KOPT-K1 (cell line): ENCODE measurements at regions not wholly inside any gene's neighbourhood (a gene's known extent, or its start where the extent isn't known, plus 50 kb on each side); places are given as distances from the start of the nearest gene placed in this dataset.
"Not testable (repeated sequence)": the region's sequence is repeated elsewhere in the genome, so short reads cannot be mapped to it uniquely, and the experiment has no call there.

Experiments used
- H3K27ac ChIP-seq: fragments of 200-600 bp; sonication (generic); 2 replicates; pipeline ENCODE4 v1.5.1; 2016; ENCODE audit warnings: antibody characterized with exemption, mild to moderate bottlenecking, low read depth, low read length; ENCODE audit not compliant: poor library complexity, severe bottlenecking
- H3K36me3 ChIP-seq: fragments of 200-600 bp; sonication (generic); 2 replicates; pipeline ENCODE4 v1.5.1; 2017; ENCODE audit warnings: antibody characterized with exemption, mild to moderate bottlenecking, low read length, moderate library complexity; ENCODE audit not compliant: insufficient read depth
- H3K9me3 ChIP-seq: fragments of 200-600 bp; sonication (generic); 2 replicates; pipeline ENCODE4 v1.5.1; 2017; ENCODE audit warnings: antibody characterized with exemption, low read length, mild to moderate bottlenecking; ENCODE audit not compliant: insufficient read depth, poor library complexity, severe bottlenecking

DNA sequence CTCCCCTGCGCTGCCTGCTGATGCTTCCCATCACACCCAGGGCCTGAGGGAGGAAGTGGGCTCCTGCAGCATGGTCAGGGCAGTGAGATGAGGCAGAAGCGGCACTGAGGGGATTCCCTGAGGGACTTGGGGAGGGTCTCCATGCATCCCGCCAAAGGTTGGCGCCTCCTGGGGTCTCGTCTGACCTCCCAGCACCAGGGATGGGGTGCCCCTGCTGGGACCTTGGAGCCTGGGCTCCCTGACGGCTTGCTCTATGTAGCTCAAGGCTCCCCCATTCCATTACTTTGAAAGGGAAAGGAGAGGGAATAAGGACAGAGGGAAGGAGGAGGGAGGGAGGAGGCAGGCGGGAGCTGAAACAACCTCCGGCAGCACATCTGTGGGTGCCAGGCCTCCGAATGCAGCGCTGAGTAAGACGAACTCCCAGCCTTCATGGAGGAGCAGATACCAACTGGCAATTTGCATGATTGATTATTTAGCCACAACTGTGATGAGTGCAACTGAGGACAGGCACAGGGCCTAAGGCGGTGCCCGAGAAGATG lies 259.3 kb downstream of the ERMARD start:
- H3K36me3 ChIP-seq, result no peaks in the 10 kb centered on the region
- no peak overlapping the region for H3K27ac ChIP-seq
- peaks cover 7% of the 10 kb centered on the region for H3K9me3 ChIP-seq

DNA sequence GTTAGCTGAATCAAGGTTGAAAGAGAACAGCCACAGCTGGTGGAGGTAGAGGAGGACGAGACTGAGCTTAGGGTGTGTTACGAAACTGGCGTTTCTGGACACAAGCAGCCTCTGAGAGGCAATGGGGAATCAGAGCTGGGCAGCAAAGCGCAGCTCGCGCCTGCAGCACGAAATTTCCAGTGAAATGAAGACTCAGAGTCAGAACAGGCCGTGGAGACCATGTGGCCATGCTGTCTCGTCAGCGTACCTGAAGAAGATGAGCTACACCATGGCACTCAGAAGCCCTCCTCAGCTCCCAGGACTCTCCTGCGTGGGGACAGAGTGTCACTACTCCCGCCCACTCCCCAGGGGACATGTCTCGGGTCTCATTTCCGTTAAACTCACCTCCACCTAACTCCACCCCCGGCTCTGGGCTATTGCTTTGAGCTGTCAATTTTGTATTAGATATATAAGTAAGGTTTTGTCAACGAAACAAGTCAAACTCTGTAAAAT lies 256.9 kb downstream of the ERMARD start:
- Histone ChIP-seq H3K9me3 (peaks cover 31% of the 10 kb centered on the region), H3K27ac (no peak overlapping the region), H3K36me3 (no peaks in the 10 kb centered on the region)

DNA sequence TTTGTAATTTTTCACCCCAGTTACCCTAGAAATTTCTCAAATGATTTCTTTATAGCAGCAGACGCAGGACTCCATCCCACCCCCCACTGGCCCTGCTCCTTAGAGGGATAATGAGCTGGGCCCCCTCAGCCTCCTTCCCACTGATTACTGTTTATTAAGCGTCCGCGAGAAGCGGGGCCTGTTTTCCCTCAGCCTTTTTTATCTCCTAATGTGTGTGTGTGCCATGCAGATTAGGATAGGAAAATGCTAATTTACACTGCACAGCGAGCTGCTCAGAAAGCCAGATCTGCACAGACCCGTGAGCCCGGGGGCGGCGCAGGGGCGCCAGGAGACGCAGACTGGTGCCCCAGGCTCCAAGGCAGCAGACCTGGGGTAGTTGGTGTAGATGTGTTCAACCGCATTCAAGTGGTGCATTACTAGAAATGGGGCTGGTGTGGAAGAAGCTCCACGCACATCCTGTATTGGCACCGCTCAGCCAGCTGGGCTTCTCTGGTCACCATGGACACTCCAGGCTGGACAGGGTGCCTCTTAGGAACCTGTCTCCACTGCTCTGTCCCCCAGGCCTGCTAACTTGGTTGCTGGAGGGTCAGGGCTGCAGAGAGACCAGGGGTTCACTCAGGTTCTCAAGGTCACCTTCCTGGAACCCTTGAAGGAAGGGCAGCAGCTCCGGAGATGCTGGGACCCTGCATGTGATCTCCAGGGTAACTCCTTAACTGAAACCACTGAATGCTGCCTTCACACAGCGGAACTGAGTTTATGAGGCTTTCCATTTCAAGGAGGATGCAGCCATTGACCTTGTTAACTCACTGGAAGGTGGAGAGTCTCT lies 256.3 kb downstream of the ERMARD start:
- Histone ChIP-seq H3K36me3 (no peaks in the 10 kb centered on the region), H3K27ac (no peak overlapping the region), H3K9me3 (peaks cover 38% of the 10 kb centered on the region)

DNA sequence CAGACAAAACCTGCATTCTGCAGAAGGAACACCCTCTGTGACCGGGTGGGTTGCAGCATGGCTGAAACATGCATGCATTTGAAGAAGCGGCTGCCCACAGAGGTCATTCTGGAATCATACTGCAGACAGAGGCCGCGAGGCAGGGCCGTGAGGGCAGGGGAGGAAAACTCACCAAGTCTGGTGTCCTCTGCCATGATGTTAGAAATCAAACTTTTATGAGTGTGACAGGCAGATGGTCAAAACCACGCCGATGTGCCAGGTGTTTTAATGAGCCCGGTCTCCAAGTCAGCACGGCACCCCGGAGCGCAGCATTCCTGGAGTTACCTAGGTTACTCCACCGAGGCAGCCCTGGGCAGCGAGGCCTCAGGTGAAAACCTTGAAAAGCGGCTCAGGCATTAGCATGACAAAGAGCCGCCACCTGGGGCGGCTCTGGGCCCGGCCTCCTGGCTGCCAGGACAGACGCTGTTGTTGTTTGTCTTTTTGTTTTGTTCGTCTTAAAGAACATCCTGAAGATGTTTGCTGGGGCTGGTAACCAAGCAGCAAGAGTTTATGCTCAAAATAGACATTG lies 255.6 kb downstream of the ERMARD start:
- H3K36me3 ChIP-seq, result no peaks in the 10 kb centered on the region
- H3K9me3 ChIP-seq, result peaks cover 41% of the 10 kb centered on the region
- H3K27ac ChIP-seq, result no peak overlapping the region

DNA sequence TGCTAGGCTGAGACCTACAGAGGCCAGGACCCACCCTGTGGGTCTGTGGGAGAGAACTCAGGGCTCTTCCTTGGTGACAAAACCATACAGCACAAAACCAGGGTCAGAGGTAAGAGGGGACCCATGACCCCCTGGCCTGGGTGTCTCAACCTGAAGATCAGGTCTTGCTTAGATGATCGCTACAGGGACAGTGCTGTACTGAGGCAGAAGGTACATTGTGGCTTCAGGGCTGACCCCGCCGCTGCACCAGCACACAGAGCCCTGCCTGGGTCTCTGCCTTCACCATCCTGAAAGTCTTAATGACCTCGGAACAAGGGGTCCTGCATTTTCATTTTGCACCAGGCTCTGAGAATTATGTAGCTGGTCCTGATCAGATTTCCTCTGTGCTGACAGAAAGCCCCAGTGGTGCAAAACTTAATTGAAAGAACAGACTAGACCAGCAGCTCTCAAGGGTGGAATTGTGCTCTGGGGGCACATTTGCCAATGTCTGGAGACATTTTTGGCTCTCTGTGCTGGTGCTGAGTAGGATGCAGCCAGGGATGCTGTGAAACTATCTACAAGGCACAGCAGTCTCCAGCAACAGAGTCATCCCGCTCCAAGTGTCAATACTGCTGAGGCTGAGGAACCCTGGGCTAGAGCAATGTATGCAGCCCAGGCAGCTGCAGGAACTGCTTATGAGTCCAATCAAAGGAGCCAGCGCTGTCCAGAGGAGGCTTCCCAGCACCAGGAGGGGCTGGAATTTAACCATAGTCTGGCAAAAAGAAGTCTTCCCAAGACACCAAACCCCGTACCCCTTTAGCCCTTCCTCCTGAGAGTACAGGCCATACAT lies 254.9 kb downstream of the ERMARD start:
- Histone ChIP-seq H3K36me3 (no peaks in the 10 kb centered on the region), H3K27ac (no peak overlapping the region), H3K9me3 (peaks cover 48% of the 10 kb centered on the region)

DNA sequence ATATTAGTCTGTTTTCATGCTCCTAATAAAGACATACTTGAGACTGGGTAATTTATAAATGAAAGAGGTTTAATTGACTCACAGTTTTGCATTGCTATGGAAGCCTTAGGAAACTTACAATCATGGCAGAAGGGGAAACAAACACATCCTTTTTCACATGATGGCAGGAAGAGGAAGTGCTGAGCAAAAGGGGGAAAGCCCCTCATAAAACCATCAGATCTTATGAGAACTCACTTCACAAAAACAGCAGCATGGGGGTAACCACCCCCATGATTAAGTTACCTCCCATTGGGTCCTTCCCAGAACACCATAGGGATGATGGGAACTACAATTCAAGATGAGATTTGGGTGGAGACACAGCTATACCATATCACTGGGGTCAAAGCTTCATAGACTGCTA lies 254.2 kb downstream of the ERMARD start:
- Histone ChIP-seq H3K27ac (no peak overlapping the region), H3K9me3 (peaks cover 54% of the 10 kb centered on the region), H3K36me3 (no peaks in the 10 kb centered on the region)

DNA sequence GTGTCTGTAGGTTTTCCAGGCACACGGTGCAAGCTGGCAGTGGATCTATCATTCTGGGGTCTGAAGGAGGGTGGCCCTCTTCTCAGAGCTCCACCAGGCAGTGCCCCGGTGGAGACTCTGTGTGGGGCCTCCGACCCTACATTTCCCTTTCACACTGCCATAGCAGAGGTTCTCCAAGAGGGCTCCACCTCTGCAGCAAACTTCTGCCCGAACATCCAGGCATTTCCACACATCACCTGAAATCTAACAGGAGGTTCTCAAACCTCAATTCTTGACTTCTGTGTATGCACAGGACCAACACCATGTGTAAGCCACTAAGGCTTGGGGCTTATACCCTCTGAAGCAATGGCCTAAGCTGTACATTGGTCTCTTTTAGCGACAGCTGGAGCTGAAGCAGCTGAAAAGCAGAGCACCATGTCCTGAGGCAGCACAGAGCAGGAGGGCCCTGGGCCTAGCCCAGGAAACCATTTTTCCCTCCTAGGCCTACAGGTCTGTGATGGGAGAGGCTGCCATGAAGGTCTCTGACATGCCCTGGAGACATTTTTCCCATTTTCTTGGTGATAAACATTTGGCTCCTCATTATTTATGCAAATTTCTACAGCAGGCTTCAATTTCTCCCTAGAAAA lies 253.3 kb downstream of the ERMARD start:
- H3K27ac ChIP-seq, result no peak overlapping the region
- peaks cover 63% of the 10 kb centered on the region for H3K9me3 ChIP-seq

DNA sequence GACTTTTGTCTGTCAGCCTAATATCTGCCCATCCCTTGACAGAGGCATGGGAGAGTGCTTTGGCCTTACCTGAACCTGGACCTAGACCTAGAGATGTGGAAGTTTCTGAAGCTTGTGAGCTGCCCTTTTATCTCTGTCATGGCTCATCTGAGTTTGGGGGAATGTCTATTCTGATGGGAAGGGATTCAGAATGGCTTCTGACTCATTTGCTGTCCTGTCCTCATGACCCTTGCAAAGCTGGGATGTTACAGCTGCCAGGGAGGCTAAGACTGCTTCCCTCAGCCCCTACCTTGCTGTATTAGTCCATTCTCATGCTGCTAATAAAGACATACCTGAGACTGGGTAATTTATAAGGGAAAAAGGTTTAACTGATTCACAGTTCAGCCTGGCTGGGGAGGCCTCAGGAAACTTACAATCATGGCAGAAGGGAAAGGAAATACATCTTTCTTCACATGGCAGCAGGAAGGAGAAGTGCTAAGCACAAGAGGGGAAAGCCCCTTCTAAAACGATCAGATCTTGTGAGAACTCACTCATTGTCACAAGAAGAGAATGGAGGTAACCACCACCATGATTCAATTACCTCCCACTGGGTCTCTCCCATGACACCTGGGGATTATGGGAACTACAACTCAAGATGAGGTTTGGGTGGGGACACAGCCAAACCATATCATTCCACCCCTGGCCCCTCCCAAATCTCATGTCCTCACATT lies 252.2 kb downstream of the ERMARD start:
- no peak overlapping the region for H3K27ac ChIP-seq
- H3K36me3 ChIP-seq, result no peaks in the 10 kb centered on the region
- peaks cover 63% of the 10 kb centered on the region for H3K9me3 ChIP-seq

More for the DNA sequence above, 253.3 kb downstream of the ERMARD start:
- no peaks in the 10 kb centered on the region for H3K36me3 ChIP-seq

DNA sequence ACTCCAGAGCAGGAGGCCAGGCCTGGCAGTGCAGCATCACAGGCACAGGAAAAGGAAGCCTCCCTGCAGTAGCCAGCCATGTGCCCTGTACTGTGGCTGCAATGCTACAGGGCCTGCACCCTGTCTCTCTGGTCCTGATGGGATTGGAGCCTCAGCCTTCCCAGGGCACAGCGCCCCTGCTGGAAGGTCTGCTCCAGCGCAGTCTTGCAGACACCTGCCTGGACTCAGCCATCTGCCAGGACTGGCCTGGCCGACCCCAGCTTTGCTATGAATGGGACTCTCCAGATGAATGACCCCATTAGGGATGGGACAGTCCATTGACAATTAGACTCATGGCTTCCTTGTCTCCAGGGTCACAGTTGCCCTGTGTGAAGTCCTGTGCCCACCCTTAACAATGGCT lies 251.6 kb downstream of the ERMARD start:
- no peak overlapping the region for H3K27ac ChIP-seq
- H3K36me3 ChIP-seq, result no peaks in the 10 kb centered on the region
- peaks cover 63% of the 10 kb centered on the region for H3K9me3 ChIP-seq

DNA sequence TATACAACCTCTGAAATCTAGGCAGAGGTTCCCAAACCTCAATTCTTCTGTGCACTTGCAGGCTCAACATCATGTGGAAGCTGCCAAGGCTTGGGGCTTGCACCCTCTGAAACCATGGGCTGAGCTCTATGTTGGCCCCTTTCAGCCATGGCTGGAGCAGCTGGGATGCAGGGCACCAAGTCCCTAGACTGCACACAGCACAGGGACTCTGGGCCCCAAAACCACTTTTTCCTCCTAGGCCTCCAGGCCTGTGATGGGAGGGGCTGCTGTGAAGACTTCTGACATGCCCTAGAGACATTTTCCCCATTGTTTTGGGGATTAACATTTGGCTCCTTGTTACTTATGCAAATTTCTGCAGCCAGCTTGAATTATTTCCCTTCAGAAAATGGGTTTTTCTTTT lies 250.4 kb downstream of the ERMARD start:
- peaks cover 63% of the 10 kb centered on the region for H3K9me3 ChIP-seq
- not testable (repeated sequence) for H3K27ac ChIP-seq, H3K36me3 ChIP-seq

DNA sequence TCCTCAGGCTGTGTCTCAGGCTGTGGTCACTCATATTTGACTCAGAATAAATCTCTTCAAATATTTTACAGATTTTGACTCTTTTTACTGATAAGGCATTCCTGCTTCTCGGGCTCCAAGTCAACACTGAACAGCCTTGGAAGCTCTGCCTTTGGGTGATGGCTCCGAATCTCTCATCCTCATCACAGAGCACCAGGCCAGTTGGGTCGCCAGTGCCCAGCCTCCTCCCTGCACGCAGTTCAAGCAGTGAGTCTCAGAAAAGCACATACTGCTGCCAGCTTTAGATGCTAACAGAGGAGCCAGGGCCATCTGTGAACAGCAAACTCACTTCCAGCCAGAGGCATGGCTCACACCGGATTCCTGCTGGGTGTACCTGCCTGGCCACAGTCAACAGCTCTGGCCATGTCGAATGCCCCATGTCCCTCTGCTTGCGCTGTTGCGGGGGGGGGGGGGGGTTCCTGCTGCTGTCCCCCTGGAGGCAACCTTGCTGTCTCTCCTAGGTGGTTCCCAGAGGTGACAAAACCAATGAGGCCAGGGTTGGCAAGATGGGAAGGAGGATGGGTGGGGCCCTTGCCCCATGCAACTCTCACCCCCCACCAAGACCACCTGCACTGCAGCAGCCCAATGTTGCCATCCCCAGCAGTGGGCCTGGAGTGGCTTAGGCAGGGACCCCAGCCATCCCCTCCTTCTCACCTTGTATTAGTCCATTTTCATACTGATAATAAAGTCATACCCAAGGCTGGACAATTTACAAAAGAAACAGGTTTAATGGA lies 248.8 kb downstream of the ERMARD start:
- Histone ChIP-seq H3K9me3 (peaks cover 55% of the 10 kb centered on the region), H3K27ac (no peak overlapping the region), H3K36me3 (no peaks in the 10 kb centered on the region)

DNA sequence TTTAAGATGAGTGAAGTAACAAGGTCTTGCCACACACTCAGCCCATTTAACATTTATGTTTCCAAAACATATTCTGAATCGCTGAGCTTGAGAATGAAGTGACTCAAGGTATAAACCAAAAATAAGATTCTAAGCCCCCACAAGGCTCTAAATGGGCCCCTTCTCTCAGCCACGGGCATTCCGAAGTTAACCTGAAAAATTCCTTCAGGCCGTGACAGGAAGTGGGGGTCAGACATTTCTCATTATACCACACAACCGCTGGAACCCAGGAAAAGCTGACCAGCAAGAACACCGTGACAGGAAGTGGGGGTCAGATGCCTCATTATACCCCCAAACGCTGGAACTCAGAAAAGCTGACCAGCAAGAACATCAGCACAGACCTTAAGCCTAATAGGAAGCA lies 247.9 kb downstream of the ERMARD start:
- Histone ChIP-seq H3K9me3 (peaks cover 46% of the 10 kb centered on the region), H3K27ac (no peak overlapping the region), H3K36me3 (no peaks in the 10 kb centered on the region)

DNA sequence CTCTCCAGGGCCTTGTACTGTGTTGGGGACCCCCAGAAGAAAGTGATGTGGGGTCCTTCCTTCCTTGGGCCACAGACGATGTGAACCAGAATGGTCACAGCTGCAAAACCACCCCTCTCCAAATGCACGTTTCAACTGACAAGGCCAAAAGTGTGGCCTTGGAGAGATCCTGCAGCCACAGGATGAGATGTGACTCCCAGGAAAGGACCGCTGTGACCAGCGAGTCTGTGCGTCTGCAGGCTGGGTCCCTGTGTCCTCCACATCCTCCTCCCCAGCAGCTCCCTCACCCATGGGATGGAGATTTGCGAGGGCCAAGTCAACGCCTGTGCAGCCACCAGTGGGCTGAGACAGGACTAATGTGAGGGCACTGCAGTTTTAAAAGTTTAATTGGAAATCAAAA lies 247.0 kb downstream of the ERMARD start:
- Histone ChIP-seq H3K36me3 (no peaks in the 10 kb centered on the region), H3K9me3 (peaks cover 37% of the 10 kb centered on the region), H3K27ac (no peak overlapping the region)

DNA sequence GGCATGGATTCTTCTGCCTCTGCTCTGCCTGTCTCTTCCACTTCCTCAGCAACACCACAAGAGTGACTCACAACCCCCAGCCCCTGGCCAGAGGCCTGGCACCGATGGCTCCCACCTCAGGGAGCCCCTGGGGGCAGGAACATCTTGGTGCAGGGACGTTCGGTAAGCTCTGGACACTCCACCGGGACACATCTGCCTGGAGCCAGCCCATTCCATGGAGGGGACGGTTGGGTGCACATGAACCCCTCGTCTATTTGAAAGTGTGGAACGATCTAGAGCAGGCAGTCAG lies 246.5 kb downstream of the ERMARD start:
- Histone ChIP-seq H3K36me3 (no peaks in the 10 kb centered on the region), H3K9me3 (peaks cover 31% of the 10 kb centered on the region), H3K27ac (no peak overlapping the region)
